Neural progenitor cell (in vitro differentiated cells): ENCODE measurements at regions not wholly inside any gene's neighbourhood (a gene's known extent, or its start where the extent isn't known, plus 50 kb on each side); places are given as distances from the start of the nearest gene placed in this dataset.

Source experiments
- EZH2phosphoT487 ChIP-seq: fragments of 200-600 bp; sonication (generic); IDR thresholded peaks from 2 replicates; pipeline ENCODE4 v1.6.1; 2017; ENCODE audit warnings: antibody characterized with exemption
- TF ChIP-seq, protein P1 (sequence below): fragments of 200-600 bp; sonication (generic); IDR thresholded peaks from 2 replicates; pipeline ENCODE4 v1.5.1; 2017; ENCODE audit warnings: antibody characterized with exemption, mild to moderate bottlenecking

DNA sequence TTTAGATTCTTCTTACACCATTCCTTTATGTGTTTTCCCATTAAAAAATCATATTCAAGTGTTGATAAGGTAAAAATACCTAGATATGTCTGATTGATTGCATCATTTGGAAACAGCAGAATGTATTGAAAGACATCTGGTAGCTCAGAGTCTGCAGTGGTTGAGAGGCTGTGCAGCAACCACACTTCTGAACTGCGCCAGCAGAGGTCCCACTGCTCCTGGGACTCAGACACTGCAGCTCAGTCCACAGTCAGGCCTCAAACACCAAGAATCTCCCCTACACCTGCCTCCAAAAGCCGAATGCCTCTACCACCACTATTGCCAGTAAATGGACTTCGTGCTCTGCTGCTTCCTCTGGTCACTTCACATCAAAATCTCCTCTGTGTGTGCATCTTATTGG is 176.9 kb upstream of the LMCD1 start:
- TF ChIP-seq, protein P1, sequence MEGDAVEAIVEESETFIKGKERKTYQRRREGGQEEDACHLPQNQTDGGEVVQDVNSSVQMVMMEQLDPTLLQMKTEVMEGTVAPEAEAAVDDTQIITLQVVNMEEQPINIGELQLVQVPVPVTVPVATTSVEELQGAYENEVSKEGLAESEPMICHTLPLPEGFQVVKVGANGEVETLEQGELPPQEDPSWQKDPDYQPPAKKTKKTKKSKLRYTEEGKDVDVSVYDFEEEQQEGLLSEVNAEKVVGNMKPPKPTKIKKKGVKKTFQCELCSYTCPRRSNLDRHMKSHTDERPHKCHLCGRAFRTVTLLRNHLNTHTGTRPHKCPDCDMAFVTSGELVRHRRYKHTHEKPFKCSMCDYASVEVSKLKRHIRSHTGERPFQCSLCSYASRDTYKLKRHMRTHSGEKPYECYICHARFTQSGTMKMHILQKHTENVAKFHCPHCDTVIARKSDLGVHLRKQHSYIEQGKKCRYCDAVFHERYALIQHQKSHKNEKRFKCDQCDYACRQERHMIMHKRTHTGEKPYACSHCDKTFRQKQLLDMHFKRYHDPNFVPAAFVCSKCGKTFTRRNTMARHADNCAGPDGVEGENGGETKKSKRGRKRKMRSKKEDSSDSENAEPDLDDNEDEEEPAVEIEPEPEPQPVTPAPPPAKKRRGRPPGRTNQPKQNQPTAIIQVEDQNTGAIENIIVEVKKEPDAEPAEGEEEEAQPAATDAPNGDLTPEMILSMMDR = peak; percentile 64
- TF ChIP-seq EZH2phosphoT487 = no peak
